HL-60/S4 treated with retinoic acid at 250 ng/mL for 4 days and 3 days (cell line): ENCODE measurements at regions not wholly inside any gene's neighbourhood (a gene's known extent, or its start where the extent isn't known, plus 50 kb on each side); places are given as distances from the start of the nearest gene placed in this dataset.
"Not testable (repeated sequence)": the region's sequence is repeated elsewhere in the genome, so short reads cannot be mapped to it uniquely, and the experiment has no call there.

Experiments
- in situ Hi-C: fragments of 300-500 bp; cut with MboI; formaldehyde crosslinking; loops from 2 replicates; pipeline ENCODE4 v1.7.0; 2022; ENCODE audit warnings: low sequenced_read_pairs

GRCh38 chr2:194343167-194343566, 1313.9 kb upstream of the SLC39A10 start:
- in situ Hi-C loops: no loop called here

GRCh38 chr2:194332799-194333490, 1324.1 kb upstream of the SLC39A10 start:
- in situ Hi-C loops: no loop called here

GRCh38 chr2:194328456-194328855, 1328.6 kb upstream of the SLC39A10 start:
- in situ Hi-C loops: no loop called here

- in situ Hi-C loops: no loop called here
These were observed 1329.7 kb upstream of the SLC39A10 start for GRCh38 chr2:194327196-194327888.

GRCh38 chr2:194323740-194324139, 1333.3 kb upstream of the SLC39A10 start:
- in situ Hi-C loops: no loop called here

GRCh38 chr2:194320520-194320919, 1336.5 kb upstream of the SLC39A10 start:
- in situ Hi-C loops: no loop called here

- in situ Hi-C loops: no loop called here
These were observed 1337.6 kb upstream of the SLC39A10 start for GRCh38 chr2:194319222-194319992.

- in situ Hi-C loops: no loop called here
These were observed 1343.0 kb upstream of the SLC39A10 start for GRCh38 chr2:194314042-194314441.

GRCh38 chr2:194304191-194304590, 1352.8 kb upstream of the SLC39A10 start:
- in situ Hi-C loops: no loop called here

GRCh38 chr2:194301946-194302345, 1355.1 kb upstream of the SLC39A10 start:
- in situ Hi-C loops: no loop called here

- in situ Hi-C loops: no loop called here
These were observed 1362.9 kb upstream of the SLC39A10 start for GRCh38 chr2:194294156-194294555.

GRCh38 chr2:194291104-194291503, 1365.9 kb upstream of the SLC39A10 start:
- in situ Hi-C loops: no loop called here

- in situ Hi-C loops: no loop called here
These were observed 1367.2 kb upstream of the SLC39A10 start for GRCh38 chr2:194289712-194290346.

- in situ Hi-C loops: not testable (repeated sequence)
These were observed 1380.4 kb upstream of the SLC39A10 start for GRCh38 chr2:194276667-194277066.

- in situ Hi-C loops: no loop called here
These were observed 1385.6 kb upstream of the SLC39A10 start for GRCh38 chr2:194271293-194271961.

- in situ Hi-C loops: no loop called here
These were observed 1386.4 kb upstream of the SLC39A10 start for GRCh38 chr2:194270648-194271047.

GRCh38 chr2:194264586-194264985, 1392.4 kb upstream of the SLC39A10 start:
- in situ Hi-C loops: no loop called here

- in situ Hi-C loops: no loop called here
These were observed 1396.8 kb upstream of the SLC39A10 start for GRCh38 chr2:194260185-194260584.

- in situ Hi-C loops: no loop called here
These were observed 1399.9 kb upstream of the SLC39A10 start for GRCh38 chr2:194257095-194257494.

GRCh38 chr2:194253528-194254259, 1403.3 kb upstream of the SLC39A10 start:
- in situ Hi-C loops: no loop called here
